C4-2B (cell line): ENCODE measurements at regions not wholly inside any gene's neighbourhood (a gene's known extent, or its start where the extent isn't known, plus 50 kb on each side); places are given as distances from the start of the nearest gene placed in this dataset.

Experiments used
- H3K27ac ChIP-seq: fragments of 450-650 bp; 2 replicates; pipeline ENCODE4 v1.5.1; 2017
- ZFX ChIP-seq: fragments of 450-650 bp; IDR thresholded peaks from 2 replicates; pipeline ENCODE4 v1.6.1; 2017
- TF ChIP-seq, protein P1 (sequence below): fragments of 450-650 bp; conservative IDR thresholded peaks from 2 replicates; pipeline ENCODE4 v1.5.1; 2017; ENCODE audit warnings: mild to moderate bottlenecking

DNA sequence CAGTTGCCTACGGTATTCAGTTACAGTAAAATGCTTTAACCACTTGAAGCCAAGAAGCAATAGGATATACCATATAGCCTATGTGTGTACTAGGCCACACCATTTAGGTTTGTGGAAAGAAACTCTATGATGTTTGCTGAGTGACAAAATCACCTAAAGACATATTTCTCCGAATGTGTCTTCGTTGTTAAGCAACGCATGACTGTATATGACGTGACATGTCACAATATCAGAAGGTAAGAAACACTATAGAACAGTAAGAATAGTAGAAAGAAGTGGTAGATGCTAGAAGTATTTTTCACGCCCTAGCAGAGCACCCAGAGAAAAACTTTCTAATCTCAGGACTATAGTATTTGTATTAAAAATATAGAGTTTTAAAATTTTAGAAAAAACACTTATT, 1188.2 kb upstream of the B3GALT2 start:
- H3K27ac ChIP-seq = no peak overlapping the region
- TF ChIP-seq, protein P1, sequence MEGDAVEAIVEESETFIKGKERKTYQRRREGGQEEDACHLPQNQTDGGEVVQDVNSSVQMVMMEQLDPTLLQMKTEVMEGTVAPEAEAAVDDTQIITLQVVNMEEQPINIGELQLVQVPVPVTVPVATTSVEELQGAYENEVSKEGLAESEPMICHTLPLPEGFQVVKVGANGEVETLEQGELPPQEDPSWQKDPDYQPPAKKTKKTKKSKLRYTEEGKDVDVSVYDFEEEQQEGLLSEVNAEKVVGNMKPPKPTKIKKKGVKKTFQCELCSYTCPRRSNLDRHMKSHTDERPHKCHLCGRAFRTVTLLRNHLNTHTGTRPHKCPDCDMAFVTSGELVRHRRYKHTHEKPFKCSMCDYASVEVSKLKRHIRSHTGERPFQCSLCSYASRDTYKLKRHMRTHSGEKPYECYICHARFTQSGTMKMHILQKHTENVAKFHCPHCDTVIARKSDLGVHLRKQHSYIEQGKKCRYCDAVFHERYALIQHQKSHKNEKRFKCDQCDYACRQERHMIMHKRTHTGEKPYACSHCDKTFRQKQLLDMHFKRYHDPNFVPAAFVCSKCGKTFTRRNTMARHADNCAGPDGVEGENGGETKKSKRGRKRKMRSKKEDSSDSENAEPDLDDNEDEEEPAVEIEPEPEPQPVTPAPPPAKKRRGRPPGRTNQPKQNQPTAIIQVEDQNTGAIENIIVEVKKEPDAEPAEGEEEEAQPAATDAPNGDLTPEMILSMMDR = no peak
- TF ChIP-seq ZFX = no peak

DNA sequence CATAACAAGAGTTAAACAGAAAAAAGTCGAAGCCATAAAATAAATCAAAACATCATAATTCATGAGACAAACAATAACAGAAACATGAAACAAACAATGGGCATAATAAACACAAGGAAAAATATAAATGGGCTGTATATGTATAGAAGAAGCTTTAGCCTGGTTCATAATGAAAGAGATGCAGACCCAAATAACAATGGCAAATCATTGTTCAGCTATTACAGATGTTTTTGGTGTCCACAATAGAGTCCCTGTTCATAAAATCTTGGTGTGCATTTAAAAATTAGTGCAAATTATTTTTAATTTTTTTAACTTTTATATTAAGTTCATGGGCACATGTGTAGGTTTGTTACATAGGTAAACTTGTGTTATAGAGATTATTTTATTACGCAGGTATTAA, 1185.9 kb upstream of the B3GALT2 start:
- no peak for TF ChIP-seq ZFX
- TF ChIP-seq, protein P1 = no peak
- no peak overlapping the region for H3K27ac ChIP-seq

DNA sequence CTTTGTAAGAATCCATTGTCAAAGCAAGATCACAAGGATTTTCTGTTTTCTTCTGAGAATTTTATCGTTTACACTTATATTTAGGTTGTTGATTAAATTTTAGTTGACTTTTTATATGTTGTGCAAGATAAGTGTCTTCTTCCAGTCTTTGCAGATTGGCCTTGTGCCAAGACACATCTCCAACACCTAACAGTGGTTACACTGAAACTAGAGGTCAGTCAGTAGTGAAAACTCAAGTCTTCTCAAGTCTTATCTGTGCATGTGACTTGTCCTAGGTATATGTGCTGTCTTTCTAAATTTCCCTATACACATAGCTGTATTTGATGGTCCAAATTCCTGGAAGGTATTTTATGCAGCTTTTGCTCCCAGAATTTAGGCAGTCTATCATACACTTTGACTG, 1183.2 kb upstream of the B3GALT2 start:
- TF ChIP-seq, protein P1 = no peak
- TF ChIP-seq ZFX = no peak

DNA sequence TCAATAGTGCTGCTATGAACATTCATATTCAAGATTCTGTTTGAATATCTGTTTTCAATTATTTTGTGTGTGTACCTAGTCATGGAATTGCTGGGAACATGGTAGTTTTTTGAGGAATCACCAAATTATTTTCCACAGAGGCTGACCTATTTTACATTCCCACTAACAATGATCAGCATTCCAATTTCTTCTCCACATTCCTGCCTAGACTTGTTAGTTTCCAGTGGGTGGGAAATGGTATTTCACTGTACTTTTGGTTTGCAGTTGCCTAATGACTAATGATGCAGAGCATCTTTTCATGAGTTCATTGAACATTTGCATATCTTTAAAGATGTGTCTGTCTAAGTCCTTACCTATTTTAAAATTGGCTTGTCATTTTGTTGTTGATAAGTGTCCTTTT, 1182.6 kb upstream of the B3GALT2 start:
- TF ChIP-seq, protein P1 = no peak
- TF ChIP-seq ZFX = no peak
- no peak overlapping the region for H3K27ac ChIP-seq

More for the DNA sequence above, 1183.2 kb upstream of the B3GALT2 start:
- H3K27ac ChIP-seq = no peak overlapping the region

DNA sequence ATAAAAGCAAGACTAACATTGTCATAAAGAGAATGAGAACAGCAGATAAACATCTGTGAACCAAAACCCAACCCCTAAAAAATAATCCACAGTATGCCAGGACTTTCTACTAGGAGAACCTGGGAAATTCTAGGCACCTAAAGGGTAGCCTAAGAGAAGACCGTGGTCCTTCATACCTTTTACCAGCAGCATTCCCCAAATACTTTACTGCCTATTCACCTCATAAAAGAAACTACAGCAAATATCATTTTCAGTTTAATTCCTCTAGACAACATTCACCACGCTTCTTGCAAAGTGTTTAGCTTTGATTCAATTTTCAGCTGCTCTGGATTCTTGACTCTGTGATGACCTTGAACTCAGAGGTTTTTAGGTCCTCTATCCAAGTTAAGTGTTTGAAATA, 1180.7 kb upstream of the B3GALT2 start:
- TF ChIP-seq, protein P1 = no peak
- TF ChIP-seq ZFX = no peak
- no peak overlapping the region for H3K27ac ChIP-seq

DNA sequence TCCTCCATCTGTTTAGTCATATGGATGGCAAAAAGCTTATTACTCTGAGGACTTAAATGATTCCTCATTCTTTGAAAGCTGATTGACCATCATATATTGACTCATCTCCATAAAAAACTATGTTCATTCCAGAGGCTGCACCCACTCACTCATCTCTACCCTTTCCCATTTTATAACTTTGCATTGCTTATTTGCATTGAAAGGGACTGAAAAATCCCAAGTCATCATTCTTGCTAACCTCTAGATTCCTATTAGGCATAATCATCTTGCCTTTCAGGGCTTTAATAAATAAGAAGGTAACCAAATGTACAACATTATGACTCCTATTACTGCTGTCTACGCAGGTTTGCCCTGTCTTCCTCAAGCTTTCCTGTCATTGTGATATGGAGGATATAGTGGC, 1180.3 kb upstream of the B3GALT2 start:
- TF ChIP-seq ZFX = no peak
- TF ChIP-seq, protein P1 = no peak
- H3K27ac ChIP-seq = no peak overlapping the region

DNA sequence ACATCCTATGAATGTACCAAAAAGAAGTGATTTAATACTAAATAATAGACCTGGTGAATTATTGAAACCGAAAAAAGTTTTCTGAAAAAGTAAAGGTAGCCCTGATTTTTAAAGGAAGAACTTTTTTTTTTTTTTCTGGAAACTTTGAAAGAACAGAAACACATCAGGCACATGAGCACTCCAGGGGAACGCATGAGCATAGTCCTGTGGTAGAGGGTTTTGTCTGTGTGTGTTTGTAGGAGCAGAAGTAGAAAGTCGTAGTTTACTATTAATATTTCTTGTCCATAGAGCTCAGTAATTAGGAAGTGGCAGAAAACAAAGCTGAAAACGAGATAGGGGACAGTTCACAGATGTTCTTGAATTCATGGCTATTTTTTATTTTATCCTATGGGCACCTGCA, 1175.9 kb upstream of the B3GALT2 start:
- no peak for TF ChIP-seq ZFX
- TF ChIP-seq, protein P1 = no peak
- no peak overlapping the region for H3K27ac ChIP-seq
